ENCODE measurements at regions not wholly inside any gene's neighbourhood (a gene's known extent, or its start where the extent isn't known, plus 50 kb on each side); places are given as distances from the start of the nearest gene placed in this dataset.

DNA sequence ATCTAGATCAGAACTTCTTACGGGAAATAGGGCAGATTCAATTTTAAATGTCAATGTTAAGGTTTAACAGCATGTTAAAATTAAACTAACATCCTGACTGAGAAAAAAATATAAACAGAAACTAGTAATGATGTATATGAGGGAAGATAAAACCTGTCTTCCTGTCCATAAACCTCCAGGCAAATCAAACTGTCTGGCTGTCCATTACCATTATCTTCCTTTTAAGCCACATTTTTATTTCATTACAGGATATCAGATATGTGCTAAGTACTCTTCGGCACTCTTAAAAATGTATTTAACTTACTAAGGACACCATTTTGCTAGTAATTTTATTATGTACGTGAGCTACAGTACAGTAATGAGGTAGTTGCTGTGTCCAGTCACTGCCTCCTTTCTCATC, 1461.7 kb upstream of the ALCAM start:
- TF ChIP-seq, protein P1, sequence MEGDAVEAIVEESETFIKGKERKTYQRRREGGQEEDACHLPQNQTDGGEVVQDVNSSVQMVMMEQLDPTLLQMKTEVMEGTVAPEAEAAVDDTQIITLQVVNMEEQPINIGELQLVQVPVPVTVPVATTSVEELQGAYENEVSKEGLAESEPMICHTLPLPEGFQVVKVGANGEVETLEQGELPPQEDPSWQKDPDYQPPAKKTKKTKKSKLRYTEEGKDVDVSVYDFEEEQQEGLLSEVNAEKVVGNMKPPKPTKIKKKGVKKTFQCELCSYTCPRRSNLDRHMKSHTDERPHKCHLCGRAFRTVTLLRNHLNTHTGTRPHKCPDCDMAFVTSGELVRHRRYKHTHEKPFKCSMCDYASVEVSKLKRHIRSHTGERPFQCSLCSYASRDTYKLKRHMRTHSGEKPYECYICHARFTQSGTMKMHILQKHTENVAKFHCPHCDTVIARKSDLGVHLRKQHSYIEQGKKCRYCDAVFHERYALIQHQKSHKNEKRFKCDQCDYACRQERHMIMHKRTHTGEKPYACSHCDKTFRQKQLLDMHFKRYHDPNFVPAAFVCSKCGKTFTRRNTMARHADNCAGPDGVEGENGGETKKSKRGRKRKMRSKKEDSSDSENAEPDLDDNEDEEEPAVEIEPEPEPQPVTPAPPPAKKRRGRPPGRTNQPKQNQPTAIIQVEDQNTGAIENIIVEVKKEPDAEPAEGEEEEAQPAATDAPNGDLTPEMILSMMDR (IDR thresholded peaks at IDR 0.05; ENCODE audit: insufficient read depth, low read length): no peak
- TF ChIP-seq POLR2AphosphoS5 (IDR thresholded peaks at IDR 0.05; ENCODE audit: low read depth): no peak
- no peak for TF ChIP-seq GABPA (IDR thresholded peaks at IDR 0.05; ENCODE audit: low read depth)

Measured in HL-60 (cell line).